Right cardiac atrium (tissue), 5 donors: ENCODE measurements at regions not wholly inside any gene's neighbourhood (a gene's known extent, or its start where the extent isn't known, plus 50 kb on each side); places are given as distances from the start of the nearest gene placed in this dataset.
A peak's percentile ranks its signal among the peaks of the same experiment; 100 is the strongest.

Experiments
- ATAC-seq, 2 donors: fragments of 200-7000 bp; cut with Tn5 transposase; one replicate each; pipeline versions ENCODE4 v1.8.0 to v1.9.1; 2020; ENCODE audit warnings: moderate library complexity in 2 of 2, mild to moderate bottlenecking in 1 of 2
- DNase-seq, 3 donors: peaks; one replicate each; pipeline ENCODE4 v3.0.0-alpha.2; 2020
- H3K27ac ChIP-seq: one replicate; pipeline ENCODE4 v1.5.1; 2013; ENCODE audit warnings: mild to moderate bottlenecking, low read length, control low read depth, moderate library complexity
- H3K27me3 ChIP-seq: one replicate; pipeline ENCODE4 v1.6.1; 2013; ENCODE audit not compliant: control insufficient read depth, insufficient read depth
- H3K4me1 ChIP-seq: one replicate; pipeline ENCODE4 v1.6.1; 2013; ENCODE audit warnings: low read length; ENCODE audit not compliant: control insufficient read depth, insufficient read depth
- H3K4me3 ChIP-seq: one replicate; pipeline ENCODE4 v1.5.1; 2013; ENCODE audit warnings: low read length, control low read depth
- H3K9me3 ChIP-seq: one replicate; pipeline ENCODE4 v1.6.1; 2013; ENCODE audit warnings: low read length; ENCODE audit not compliant: control insufficient read depth
- WGBS: extraction: QIAGEN DNeasy Blood & Tissue Kit; methylation state at CpG from one replicate; pipeline ENCODE4 v1.1.7; 2013; 5-methylcytosine and 5-hydroxymethylcytosine counted together
- intact Hi-C, 4 donors: fragments of 100-400 bp; cut with DNase I; formaldehyde crosslinking; loops; one replicate each; pipeline versions ENCODE4 v1.11.0 to v1.14.0; 2022 to 2023
- donor health status: healthy with polysubstance abuse.
- donor health status: DM: no; HTN: yes; CAD: no.
- donor health status: DM: no; HTN: no; CAD: no.
- donor health status: DM: no; HTN: yes; CAD: no; lungs with severe emphysema.
- donor health status: DM: yes; HTN: yes; CAD: no.

GRCh38 chr17:14621826-14622614, 321.1 kb downstream of the HS3ST3B1 start:
- Histone ChIP-seq H3K27ac (no peak overlapping the region), H3K9me3 (no peaks in the 10 kb centered on the region), H3K4me3 (no peak overlapping the region), H3K4me1 (no peaks in the 10 kb centered on the region), H3K27me3 (no peaks in the 10 kb centered on the region)
- ATAC-seq (no peak), DNase-seq (no peak)
- 64% methylated on average over 13 of the region's 13 CpGs for WGBS
- intact Hi-C loops: loop anchor here in 1 of 4 donors (10.0 kb wide), 1 partner anchor 53 kb away; no protein-coding TSS in a partner anchor

GRCh38 chr17:14619821-14620220, 318.9 kb downstream of the HS3ST3B1 start:
- intact Hi-C loops: loop anchor here in 1 of 4 donors (10.0 kb wide), 1 partner anchor 55 kb away; no protein-coding TSS in a partner anchor

GRCh38 chr17:14616528-14616927, 315.6 kb downstream of the HS3ST3B1 start:
- 78% methylated on average over 2 of the region's 2 CpGs for WGBS
- Histone ChIP-seq H3K4me1 (no peaks in the 10 kb centered on the region), H3K27me3 (no peaks in the 10 kb centered on the region), H3K27ac (no peak overlapping the region), H3K4me3 (no peak overlapping the region), H3K9me3 (no peaks in the 10 kb centered on the region)
- DNase-seq: no peak
- no peak for ATAC-seq
- intact Hi-C loops: no loop called here

More at GRCh38 chr17:14619821-14620220, 318.9 kb downstream of the HS3ST3B1 start:
- H3K4me1 ChIP-seq: no peaks in the 10 kb centered on the region
- no peak overlapping the region for H3K4me3 ChIP-seq
- H3K27ac ChIP-seq: no peak overlapping the region
- WGBS: 77% methylated on average over 4 of the region's 4 CpGs
- DNase-seq (no peak), ATAC-seq (no peak)
- no peaks in the 10 kb centered on the region for H3K9me3 ChIP-seq
- no peaks in the 10 kb centered on the region for H3K27me3 ChIP-seq

- intact Hi-C loops: no loop called here
- ATAC-seq: peak; percentile 65 to 69
- WGBS: 67% methylated on average over 5 of the region's 5 CpGs
- no peaks in the 10 kb centered on the region for H3K4me1 ChIP-seq
- DNase-seq: peak; percentile 28 to 59 (median 59)
- no peak overlapping the region for H3K4me3 ChIP-seq
- no peaks in the 10 kb centered on the region for H3K9me3 ChIP-seq
- no peaks in the 10 kb centered on the region for H3K27me3 ChIP-seq
- no peak overlapping the region for H3K27ac ChIP-seq
Measured at GRCh38 chr17:14605267-14605599, 304.4 kb downstream of the HS3ST3B1 start.

- H3K4me3 ChIP-seq: no peak overlapping the region
- 70% methylated on average over 9 of the region's 9 CpGs for WGBS
- no peaks in the 10 kb centered on the region for H3K9me3 ChIP-seq
- no peak for DNase-seq
- intact Hi-C loops: no loop called here
- no peak overlapping the region for H3K27ac ChIP-seq
- no peak for ATAC-seq
- H3K4me1 ChIP-seq: no peaks in the 10 kb centered on the region
- H3K27me3 ChIP-seq: no peaks in the 10 kb centered on the region
Measured at GRCh38 chr17:14604591-14605266, 303.8 kb downstream of the HS3ST3B1 start.

GRCh38 chr17:14596224-14596623, 295.3 kb downstream of the HS3ST3B1 start:
- no peak overlapping the region for H3K4me3 ChIP-seq
- intact Hi-C loops: no loop called here

GRCh38 chr17:14595656-14596055, 294.8 kb downstream of the HS3ST3B1 start:
- intact Hi-C loops: no loop called here

More at GRCh38 chr17:14596224-14596623, 295.3 kb downstream of the HS3ST3B1 start:
- no peaks in the 10 kb centered on the region for H3K4me1 ChIP-seq
- no peaks in the 10 kb centered on the region for H3K27me3 ChIP-seq
- DNase-seq (no peak), ATAC-seq (no peak)
- 78% methylated on average over 4 of the region's 4 CpGs for WGBS
- no peak overlapping the region for H3K27ac ChIP-seq
- H3K9me3 ChIP-seq: no peaks in the 10 kb centered on the region

GRCh38 chr17:14594690-14595089, 293.8 kb downstream of the HS3ST3B1 start:
- DNase-seq: no peak
- intact Hi-C loops: no loop called here
- Histone ChIP-seq H3K27ac (no peak overlapping the region), H3K27me3 (no peaks in the 10 kb centered on the region), H3K4me1 (no peaks in the 10 kb centered on the region), H3K9me3 (no peaks in the 10 kb centered on the region), H3K4me3 (no peak overlapping the region)
- no peak for ATAC-seq
- WGBS: 89% methylated on average over 5 of the region's 5 CpGs

More at GRCh38 chr17:14595656-14596055, 294.8 kb downstream of the HS3ST3B1 start:
- no peak overlapping the region for H3K27ac ChIP-seq
- no peaks in the 10 kb centered on the region for H3K9me3 ChIP-seq
- no peak overlapping the region for H3K4me3 ChIP-seq
- ATAC-seq (no peak), DNase-seq (no peak)
- H3K4me1 ChIP-seq: no peaks in the 10 kb centered on the region
- no peaks in the 10 kb centered on the region for H3K27me3 ChIP-seq
- WGBS: 84% methylated on average over 6 of the region's 6 CpGs

- no peak for DNase-seq
- no peak for ATAC-seq
- intact Hi-C loops: no loop called here
- H3K4me1 ChIP-seq: no peaks in the 10 kb centered on the region
- no peak overlapping the region for H3K4me3 ChIP-seq
- WGBS: 59% methylated on average over 6 of the region's 6 CpGs
- no peak overlapping the region for H3K27ac ChIP-seq
- no peaks in the 10 kb centered on the region for H3K27me3 ChIP-seq
- H3K9me3 ChIP-seq: no peaks in the 10 kb centered on the region
Measured at GRCh38 chr17:14593956-14594355, 293.1 kb downstream of the HS3ST3B1 start.

GRCh38 chr17:14590459-14591250, 289.8 kb downstream of the HS3ST3B1 start:
- ATAC-seq (no peak), DNase-seq (no peak)
- Histone ChIP-seq H3K4me1 (no peaks in the 10 kb centered on the region), H3K9me3 (no peaks in the 10 kb centered on the region), H3K27ac (no peak overlapping the region), H3K4me3 (no peak overlapping the region), H3K27me3 (no peaks in the 10 kb centered on the region)
- intact Hi-C loops: no loop called here
- 72% methylated on average over 5 of the region's 5 CpGs for WGBS

- H3K27me3 ChIP-seq: no peaks in the 10 kb centered on the region
- ATAC-seq: no peak
- H3K27ac ChIP-seq: no peak overlapping the region
- H3K4me1 ChIP-seq: no peaks in the 10 kb centered on the region
- no peak overlapping the region for H3K4me3 ChIP-seq
- WGBS: 83% methylated on average over 4 of the region's 4 CpGs
- intact Hi-C loops: no loop called here
- no peaks in the 10 kb centered on the region for H3K9me3 ChIP-seq
- no peak for DNase-seq
Measured at GRCh38 chr17:14585099-14585498, 284.2 kb downstream of the HS3ST3B1 start.
